Umbilical cord (tissue), 1 donor: ENCODE measurements at regions not wholly inside any gene's neighbourhood (a gene's known extent, or its start where the extent isn't known, plus 50 kb on each side); places are given as distances from the start of the nearest gene placed in this dataset.
"Not testable (repeated sequence)": the region's sequence is repeated elsewhere in the genome, so short reads cannot be mapped to it uniquely, and the experiment has no call there.

Source experiments
- DNase-seq: peaks from one replicate; pipeline ENCODE4 v3.0.0-alpha.2; 2015; ENCODE audit warnings: low spot score

- DNase-seq, result not testable (repeated sequence)
Observed at GRCh38 chr15:30841639-30842038, 62.1 kb upstream of the FAN1 start.

- DNase-seq, result not testable (repeated sequence)
Observed at GRCh38 chr15:30842798-30843472, 60.8 kb upstream of the FAN1 start.

- DNase-seq, result not testable (repeated sequence)
Observed at GRCh38 chr15:30845536-30845935, 58.2 kb upstream of the FAN1 start.
